HG03139 (cell line): ENCODE measurements at regions not wholly inside any gene's neighbourhood (a gene's known extent, or its start where the extent isn't known, plus 50 kb on each side); places are given as distances from the start of the nearest gene placed in this dataset.
"Not testable (repeated sequence)": the region's sequence is repeated elsewhere in the genome, so short reads cannot be mapped to it uniquely, and the experiment has no call there.

Experiments
- ATAC-seq: cut with Tn5 transposase; IDR thresholded peaks from one replicate; pipeline ENCODE4 v1.9.1; 2021; ENCODE audit not compliant: unreplicated experiment

DNA sequence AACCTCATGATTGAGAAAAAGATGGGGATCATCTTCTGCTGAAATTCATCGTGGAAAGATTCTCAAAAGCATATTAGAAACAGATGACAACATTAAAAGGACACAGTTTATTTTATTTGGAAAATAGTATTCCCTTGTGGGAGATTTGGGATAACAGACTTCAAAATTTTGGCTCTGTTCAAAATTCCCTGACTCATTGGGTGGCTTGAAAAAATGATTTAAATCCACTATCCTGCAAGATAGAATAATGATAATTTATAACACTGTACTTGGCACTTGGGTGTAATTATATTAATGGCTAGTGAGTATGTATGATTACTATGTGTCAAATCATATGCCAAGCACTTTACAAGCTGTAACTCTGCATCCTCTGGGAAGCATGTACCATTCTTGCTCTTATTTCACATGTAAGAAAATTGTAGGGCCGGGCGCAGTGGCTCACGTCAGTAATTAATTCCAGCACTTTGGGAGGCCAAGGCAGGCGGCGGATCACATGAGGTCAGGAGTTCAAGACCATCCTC lies 128.8 kb downstream of the LMNTD1 start:
- ATAC-seq: no peak

DNA sequence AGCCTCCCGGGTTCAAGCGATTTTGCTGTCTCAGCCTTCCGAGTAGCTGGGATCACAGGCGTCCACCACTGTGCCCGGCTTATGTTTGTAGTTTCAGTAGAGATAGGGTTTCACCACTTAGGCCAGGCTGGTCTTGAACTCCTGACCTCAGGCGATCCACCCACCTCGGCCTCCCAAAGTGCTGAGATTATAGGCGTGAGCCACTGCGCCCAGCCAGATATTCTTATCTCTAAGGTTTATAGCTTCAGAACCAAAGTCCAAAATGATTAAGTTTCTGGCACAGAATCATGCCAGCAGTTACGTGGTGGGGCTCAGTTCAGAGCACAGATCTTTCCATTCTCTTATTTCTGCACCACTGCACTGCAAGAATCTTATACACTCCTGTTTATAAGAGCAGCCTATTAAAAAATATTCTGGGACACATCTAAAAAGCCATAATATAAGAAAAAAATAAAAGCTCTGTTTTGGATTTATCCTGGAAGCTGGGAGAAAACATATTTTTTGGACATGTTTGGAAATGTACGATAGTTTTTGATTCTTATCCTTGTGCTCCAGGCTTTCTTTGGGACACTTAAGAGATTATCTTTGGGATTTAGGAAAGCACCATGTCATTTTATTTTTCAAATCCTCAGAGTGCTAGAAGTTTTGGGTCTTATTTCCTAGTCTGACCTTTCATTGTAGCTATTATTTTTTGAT lies 129.6 kb downstream of the LMNTD1 start:
- no peak for ATAC-seq

- ATAC-seq: no peak
Measured at GRCh38 chr12:25422241-25422640, 130.8 kb downstream of the LMNTD1 start.

GRCh38 chr12:25421651-25422167 lies 131.4 kb downstream of the LMNTD1 start:
- ATAC-seq: no peak

DNA sequence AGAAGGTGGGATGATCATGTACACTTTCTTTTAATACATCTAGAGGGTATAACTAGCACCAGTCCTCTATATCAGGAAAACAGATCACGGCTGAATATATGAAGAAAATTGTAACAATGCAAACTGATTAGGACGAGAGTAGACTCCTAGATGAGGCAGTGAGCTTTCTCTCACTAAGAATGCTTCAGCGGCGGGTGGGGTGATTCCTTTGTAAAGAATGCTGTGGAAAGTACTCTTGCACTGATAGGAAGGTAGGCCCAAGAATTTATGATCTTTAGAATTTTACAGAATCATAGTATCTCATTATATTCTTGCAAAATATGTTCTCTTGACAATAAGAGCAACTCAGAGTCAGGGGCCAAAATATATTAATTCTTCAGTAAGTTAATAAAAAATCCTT lies 133.0 kb downstream of the LMNTD1 start:
- ATAC-seq: no peak

DNA sequence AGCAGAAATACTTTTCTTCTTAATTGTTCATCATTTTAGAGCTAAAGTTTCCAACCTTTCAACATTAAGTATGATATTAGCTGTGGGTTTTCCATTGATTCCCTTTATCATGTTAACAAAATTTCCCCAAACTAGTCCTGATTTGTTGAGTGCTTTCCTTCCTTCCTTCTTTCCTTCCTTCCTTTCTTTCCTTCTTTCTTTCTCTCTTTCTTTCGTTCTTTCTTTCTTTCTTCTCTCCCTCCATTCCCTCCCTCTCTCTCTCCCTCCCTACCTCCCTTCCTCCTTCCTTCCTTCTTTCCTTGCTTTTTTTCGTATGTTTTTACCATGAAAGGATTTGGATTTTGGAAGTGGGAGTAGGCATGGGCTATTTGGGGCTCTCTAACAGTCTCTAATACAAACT lies 133.5 kb downstream of the LMNTD1 start:
- ATAC-seq: no peak

GRCh38 chr12:25417071-25417470 lies 136.0 kb downstream of the LMNTD1 start:
- no peak for ATAC-seq

GRCh38 chr12:25416516-25416915 lies 136.6 kb downstream of the LMNTD1 start:
- ATAC-seq: no peak

GRCh38 chr12:25415004-25415403 lies 138.1 kb downstream of the LMNTD1 start:
- ATAC-seq: no peak

DNA sequence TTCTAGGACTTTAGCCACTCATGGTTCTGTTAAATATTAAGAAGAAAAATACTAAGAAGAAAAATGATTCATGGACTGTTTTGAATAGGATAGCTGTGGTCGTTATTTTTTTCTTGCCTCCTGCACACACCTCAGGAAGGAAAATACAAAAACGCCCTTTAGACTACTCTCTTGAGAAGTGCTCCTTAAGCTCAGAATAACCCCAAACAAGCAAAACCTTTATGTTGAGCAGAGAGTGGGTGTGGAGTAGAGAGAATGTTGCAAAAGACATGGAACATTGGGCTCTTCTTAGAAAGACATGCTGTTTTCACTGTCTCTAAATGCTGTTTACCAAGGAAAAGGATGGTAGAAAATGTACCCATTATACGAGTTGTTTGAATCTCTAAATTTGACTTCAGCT lies 140.3 kb downstream of the LMNTD1 start:
- ATAC-seq: no peak

DNA sequence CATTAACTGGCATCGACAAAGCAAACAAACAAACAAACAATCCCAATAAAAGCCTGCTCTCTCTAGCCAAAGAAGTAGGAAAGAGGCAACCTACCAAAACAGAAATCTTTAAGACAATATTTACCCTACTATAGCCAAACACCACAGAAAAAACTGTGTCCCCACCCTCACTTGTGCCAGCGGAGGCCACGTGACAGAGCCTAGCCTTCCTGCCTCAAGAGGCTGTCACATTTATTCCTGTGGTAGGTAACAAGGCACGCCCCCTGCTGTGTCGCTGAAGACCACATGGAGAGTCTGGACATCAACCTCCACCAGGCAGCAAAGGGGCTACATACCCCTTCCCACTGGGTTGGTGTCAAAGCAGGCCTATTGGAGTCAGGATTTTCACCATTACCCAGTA lies 148.1 kb downstream of the LMNTD1 start:
- ATAC-seq: no peak

- ATAC-seq: no peak
Measured at GRCh38 chr12:25401547-25402345, 151.0 kb upstream of the KRAS start.

DNA sequence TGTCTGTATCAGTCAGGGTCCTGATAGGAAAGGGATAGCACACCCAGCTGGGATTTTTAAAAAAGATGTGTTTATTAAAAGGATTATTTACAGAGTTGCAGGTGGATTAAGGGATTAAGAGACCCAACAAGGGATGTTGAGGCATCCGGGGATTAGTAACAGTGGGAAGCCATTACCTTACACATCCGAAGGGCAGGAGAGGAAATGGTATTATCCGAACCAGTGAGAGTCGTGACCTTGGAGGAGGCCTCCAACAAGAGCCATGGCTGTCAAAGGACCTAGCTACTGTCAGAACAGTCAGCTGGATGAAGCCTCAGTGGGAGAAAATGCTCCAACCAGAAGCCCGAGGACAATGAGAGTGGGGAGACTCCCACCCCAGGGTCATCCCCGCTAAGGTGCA lies 146.3 kb upstream of the KRAS start:
- no peak for ATAC-seq

DNA sequence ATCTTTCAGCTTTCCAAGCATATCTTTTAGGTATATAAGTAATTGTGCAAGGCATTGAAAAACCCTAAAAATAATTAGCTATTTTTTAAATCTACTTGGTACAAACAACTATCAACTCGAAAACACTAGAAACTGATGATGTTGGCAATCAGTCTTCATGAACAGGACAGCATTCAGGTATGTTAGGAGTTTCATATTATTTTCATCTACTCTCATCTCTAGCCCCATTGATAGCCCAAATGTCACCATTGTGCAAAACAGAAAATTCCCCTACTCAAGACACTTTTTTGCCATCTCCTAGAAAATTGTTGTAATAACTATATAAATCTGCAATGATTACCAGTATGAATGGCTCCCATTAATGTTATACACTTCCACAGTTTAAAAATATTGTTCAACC lies 144.5 kb upstream of the KRAS start:
- ATAC-seq: no peak

DNA sequence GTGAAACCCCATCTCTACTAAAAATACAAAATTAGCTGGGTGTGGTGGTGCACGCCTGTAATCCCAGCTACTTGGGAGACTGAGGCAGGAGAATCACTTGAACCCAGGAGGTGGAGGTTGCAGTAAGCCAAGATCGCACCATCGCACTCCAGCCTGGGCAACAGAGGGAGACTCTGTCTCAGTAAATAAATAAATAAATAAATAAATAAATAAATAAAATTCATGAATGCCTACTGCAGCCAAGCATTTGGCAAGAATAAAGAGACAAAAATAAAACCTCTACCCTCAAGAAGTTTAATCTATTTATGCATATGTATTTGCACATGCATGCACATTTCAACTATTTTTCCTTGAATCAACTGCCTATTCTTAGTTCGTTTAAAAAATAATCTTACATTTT lies 144.0 kb upstream of the KRAS start:
- ATAC-seq: not testable (repeated sequence)

DNA sequence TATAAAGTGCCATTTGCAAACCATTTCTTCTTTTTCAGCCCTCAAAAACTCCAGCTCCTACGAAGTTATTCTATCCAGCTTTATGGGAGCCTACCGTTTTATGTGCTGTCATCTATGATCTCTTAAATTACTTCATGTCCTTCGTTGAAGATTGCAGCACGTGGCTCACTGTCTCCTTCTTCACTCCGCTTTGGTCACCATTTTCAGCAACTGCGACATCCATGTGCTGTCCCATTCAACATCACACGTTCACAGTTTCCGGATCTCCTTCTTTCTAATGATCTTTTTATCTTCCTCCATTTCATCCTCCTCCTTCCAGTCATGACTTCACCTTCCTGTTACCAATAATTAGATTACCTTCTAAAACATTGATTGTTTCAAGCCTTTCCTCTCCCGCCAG lies 143.3 kb upstream of the KRAS start:
- ATAC-seq: no peak

GRCh38 chr12:25391346-25391745 lies 140.6 kb upstream of the KRAS start:
- not testable (repeated sequence) for ATAC-seq

DNA sequence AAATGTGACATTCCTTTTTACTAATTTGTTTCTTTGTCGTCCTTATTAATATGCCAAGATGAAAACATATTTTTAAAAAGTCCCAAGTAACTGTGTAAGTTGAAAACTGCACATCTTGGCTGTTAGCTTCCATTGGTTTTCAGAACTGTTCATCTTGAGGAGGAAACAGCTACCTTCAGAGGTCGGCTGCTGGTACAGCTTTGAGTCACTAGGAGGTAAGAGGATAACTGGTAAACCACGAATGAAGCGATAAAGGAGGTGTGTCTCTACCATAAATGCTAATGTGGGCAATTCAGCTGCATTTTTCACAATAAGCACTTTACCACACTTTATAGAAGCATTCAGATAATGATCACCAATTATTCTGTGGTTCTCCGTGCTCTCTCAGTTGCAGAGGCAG lies 137.5 kb upstream of the KRAS start:
- no peak for ATAC-seq

GRCh38 chr12:25387732-25388050 lies 137.0 kb upstream of the KRAS start:
- ATAC-seq: no peak

DNA sequence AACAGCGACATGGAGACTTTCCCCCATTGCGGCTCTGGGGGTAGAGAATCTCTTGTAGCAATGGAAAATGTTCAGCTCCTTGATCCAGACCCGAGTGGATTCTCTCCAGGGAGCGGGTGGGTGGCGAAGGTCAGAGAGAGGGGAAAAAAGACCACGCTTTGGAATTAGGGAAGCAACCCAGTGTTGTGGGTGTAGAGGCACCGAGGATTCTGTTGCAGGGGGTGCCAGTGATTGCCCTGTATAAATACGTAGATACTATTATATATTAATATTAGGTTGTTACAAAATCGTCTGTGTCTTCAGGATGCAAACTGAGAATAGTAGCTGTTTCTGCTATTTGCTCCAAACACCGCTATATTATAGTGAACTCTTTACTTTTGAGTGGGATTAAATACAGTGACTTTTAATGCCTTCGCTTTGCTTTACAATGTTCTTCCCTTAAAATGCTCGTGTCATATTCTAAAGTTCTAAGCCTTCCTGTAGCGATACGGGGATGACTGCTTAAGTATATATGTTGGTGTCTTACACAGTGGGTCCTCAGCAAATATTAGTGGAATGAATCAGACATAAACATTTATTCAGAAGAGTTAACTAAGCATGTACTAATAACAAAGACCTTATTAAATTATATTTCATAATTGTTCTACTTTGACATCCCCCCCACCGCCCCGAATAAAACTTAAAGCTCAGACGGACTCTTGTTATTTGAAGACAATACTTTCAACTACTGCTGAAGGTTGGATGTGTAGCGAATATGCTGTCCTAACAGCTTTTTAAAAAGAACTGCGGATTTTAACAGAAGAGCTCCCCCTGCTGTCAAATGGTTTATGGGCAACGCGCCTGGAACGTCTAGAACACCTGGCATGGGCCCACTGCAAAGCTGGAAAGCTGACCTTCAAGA lies 136.4 kb upstream of the KRAS start:
- ATAC-seq: no peak

DNA sequence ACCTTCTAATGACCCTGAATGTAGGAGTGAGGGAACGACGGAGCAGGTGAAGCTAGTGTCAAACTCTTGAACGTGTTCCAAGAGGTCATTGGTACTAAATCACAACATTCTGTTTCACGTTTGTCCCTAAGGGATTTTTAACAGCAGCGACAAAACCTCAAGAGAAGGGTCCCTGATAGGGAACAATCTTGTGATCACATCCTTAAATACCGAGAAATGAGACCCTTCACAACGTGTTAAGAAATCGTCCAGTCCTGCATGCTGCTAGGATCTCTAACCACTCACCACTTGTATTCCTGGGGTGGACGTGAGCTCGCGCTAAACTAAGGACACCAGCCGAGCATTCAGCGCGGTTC lies 134.1 kb upstream of the KRAS start:
- no peak for ATAC-seq
